Lower leg skin (tissue), 3 donors: ENCODE measurements at regions not wholly inside any gene's neighbourhood (a gene's known extent, or its start where the extent isn't known, plus 50 kb on each side); places are given as distances from the start of the nearest gene placed in this dataset.

Experiments used
- POLR2A ChIP-seq, 2 donors: fragments of 450-650 bp; IDR thresholded peaks; one replicate each; pipeline ENCODE4 v1.6.1; 2016 to 2017; ENCODE audit warnings: antibody characterized with exemption in 2 of 2, mild to moderate bottlenecking in 1 of 2, moderate library complexity in 1 of 2
- TF ChIP-seq, protein P1 (sequence below), 3 donors: fragments of 450-650 bp; IDR thresholded peaks; one replicate each; pipeline ENCODE4 v1.5.1; 2016; ENCODE audit warnings: antibody characterized with exemption in 3 of 3, mild to moderate bottlenecking in 3 of 3, moderate library complexity in 2 of 3

DNA sequence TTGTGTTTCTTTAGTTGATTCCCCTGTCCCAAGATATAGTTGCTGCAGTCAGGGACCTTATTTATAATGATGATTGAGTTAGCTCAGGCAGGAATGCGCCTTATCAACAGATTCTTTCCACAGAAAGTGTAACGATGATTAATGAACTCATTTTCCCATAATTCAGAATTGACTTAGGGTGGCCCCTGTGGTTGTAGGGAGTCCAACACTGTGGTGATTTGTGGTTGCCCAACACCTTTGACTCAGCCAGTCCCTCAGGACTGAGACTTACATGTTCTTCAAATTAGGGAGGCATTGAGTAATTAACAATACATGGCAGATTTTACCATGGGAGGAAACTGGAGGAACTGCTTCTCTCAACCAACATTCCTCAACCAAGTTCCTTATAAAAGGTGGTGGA, 221.9 kb downstream of the GABRG2 start:
- no peak for TF ChIP-seq POLR2A (IDR thresholded peaks at IDR 0.05)
- TF ChIP-seq, protein P1, sequence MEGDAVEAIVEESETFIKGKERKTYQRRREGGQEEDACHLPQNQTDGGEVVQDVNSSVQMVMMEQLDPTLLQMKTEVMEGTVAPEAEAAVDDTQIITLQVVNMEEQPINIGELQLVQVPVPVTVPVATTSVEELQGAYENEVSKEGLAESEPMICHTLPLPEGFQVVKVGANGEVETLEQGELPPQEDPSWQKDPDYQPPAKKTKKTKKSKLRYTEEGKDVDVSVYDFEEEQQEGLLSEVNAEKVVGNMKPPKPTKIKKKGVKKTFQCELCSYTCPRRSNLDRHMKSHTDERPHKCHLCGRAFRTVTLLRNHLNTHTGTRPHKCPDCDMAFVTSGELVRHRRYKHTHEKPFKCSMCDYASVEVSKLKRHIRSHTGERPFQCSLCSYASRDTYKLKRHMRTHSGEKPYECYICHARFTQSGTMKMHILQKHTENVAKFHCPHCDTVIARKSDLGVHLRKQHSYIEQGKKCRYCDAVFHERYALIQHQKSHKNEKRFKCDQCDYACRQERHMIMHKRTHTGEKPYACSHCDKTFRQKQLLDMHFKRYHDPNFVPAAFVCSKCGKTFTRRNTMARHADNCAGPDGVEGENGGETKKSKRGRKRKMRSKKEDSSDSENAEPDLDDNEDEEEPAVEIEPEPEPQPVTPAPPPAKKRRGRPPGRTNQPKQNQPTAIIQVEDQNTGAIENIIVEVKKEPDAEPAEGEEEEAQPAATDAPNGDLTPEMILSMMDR (IDR thresholded peaks at IDR 0.05), result no peak
